A204.1 (cell line): ENCODE measurements at regions not wholly inside any gene's neighbourhood (a gene's known extent, or its start where the extent isn't known, plus 50 kb on each side); places are given as distances from the start of the nearest gene placed in this dataset.
"Not testable (repeated sequence)": the region's sequence is repeated elsewhere in the genome, so short reads cannot be mapped to it uniquely, and the experiment has no call there.

Experiments
- FAIRE-seq: peaks from 2 replicates; lab custom pipeline; 2012; peaks lifted over from hg19 to GRCh38; lab: Jason Lieb, UNC

DNA sequence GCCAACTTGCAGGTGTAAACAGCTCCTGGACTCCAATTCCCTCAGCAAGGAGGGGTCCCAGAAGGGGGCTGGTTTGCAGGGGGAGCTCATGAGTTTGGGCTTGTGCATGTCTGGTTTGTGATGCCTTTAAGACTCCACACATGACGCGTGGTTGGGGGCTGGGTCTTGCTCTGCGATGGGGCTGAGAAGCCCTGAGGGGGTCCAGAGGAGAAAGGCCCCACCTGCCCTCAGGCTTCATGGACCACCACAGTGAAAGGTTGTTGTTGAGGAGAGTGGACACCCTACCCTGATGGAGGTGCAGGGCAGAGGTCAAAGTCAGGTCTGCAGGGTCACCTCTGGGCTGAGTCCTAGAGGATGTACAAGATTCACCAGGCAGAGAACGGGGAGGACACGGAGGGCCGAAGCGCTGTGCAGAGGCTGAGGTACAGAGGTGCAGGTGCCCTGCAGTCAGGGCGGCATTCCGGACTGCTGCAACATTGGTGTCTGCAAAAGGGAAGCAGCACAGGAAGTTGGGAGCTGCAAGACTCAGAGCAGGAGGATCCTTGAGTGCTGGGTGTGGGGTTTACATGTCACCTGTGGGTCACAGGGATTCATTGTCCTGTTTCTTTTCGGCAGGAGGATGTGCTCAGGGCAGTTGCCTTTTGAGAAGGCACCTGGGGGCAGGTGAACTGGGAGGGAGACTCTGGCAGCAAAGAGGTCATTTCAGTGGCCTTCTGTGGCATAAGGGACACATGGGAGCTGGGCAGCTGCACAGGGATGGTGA lies 399.4 kb downstream of the PTPRU start:
- FAIRE-seq, result no peak

DNA sequence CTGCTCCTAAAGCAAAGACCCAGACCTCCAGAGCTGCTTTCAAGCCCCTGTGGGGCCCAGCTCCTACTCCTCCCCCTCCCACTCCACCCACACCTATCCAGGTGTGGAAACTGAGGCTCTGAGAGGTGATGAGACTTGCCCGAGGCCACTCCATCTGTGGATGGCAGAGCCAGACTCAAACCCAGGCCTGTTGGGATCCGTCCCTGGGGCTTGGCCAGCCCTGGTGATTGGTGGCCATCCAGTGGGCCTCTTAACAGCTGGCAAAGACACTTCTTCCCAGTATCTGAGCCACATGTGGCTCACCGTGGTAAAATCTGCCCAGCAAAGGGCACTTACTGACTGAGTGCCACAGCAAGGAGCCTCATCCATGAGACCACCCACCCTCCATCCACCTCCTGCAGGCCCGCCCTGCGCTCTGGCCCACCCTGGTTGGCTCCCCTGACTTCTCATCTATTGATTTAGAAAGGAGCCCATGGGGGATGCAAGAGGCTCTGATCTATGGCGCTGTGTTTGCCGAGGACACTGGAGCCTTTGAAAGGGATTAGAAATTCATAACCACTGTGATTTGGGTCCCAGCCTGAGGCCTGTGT lies 398.5 kb downstream of the PTPRU start:
- FAIRE-seq, result no peak

DNA sequence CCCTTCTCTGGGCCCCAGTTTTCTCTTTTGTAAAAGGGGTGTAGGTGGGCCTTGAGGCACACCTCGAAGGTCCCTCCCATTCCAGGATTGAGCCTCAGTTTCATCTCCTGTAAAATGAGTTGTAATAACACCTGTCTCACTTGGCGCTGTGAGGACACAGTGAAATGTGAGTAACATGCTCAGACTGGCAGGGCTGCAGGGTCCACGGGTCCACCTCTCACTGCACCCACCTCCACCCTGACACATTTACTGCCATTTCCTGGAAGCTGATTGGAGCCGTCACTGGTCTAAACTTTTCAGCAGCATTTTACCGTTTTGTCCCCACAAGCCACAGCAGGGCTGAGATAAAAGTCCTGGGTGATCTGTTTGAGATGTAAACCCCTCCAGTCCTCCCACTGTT lies 398.0 kb downstream of the PTPRU start:
- no peak for FAIRE-seq

DNA sequence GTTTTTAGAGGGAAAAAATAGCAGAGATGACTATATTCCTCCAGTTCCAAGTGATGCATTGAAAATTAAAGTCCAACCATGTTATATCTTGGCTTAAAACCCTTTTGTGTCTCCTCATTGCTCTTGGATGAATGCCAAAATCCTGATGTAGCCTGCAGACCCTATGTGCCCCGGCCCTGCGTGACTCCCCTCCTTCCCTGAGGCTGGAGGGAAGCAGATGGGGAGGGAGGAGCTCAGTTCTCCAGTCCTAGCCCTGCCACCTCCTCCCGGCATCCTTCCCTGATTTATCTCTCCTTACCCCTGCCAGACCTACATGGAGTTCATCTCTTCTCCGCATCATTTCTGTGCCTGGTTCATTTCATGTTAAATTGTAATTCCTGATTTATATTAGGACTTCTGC lies 397.4 kb downstream of the PTPRU start:
- FAIRE-seq, result no peak

DNA sequence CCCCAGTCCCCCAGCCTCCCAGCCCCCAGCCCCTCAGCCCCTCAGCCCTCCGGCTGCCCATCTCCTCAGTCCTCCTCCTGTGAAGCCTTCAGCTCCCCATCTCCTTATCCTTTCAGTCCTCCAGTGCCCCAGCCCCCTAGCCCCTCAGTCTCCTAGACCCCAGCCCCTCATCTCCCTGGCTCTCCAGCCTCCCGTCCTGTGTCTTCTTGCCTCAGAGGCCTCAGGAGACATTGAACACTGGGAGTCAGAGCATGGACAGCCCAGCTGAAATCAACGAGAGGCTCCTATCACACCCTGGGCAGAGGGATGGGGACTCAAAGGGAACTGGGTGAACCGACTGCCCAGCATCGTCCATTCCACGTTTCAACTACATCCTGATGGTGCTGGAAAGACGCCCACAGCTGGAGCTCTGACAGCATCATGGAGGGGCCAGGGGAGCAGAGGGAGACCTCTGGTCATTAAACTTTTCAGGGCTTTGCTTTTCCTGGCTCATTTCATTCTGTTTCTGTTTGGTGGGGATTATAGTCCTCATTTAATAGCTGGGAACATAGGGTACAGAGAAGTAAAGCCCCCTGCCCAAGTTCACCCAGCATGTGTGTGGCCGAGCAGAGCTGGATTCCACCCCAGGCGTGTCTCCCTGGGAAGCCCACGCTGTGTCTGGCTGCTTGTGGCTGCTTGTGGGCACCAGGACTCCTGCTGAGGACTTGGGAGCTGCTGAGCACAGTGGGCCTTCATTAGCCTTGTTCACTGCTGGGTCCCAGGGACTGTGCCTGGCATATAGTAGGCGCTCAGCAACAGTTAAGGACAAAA lies 396.7 kb downstream of the PTPRU start:
- FAIRE-seq, result no peak

DNA sequence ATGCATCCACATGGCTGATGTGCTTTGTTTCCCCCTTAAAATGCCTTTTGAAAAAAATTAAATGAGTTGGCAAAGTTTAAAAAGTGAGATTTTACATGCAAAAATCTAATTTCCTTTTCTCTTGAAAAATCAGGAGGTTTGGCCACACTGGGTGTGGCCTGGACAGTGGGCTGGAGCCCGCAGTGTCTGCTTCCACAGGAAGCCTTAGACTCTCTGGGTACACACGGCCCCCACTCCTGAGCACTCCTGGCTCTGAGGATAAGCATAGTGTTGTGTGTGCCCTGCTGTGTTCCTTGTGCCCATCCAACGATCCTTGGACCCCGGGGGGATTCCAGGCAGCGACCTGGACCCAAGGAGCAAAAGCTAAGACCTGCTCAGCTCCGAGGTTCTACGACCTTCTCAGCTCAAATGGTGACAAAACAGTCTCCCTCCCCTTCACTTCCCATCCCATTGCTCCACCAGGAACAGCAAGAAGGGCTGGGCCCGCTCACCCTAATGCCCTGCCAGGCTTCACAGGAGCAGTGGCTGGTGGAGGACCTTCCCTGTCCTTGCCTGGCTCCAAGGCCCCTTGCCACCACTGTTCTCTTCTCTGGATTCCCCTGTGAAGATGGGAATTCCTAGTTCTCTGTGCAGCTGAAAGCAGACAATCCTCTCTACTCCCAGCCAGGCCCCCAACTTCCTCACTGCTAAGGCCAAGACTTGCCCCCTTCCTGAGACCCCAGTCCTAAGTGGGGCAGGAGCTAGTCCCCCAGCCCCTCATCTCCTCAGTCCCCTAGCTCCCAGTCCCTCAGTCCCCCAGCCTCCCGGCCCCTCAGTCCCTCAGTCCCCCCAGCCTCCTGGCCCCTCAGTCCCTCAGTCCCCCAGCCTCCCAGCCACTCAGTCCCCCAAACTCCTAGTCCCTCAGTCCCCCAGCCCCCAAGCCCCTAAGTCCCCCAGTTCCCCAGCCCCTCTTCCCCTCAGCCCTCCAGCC lies 395.8 kb downstream of the PTPRU start:
- FAIRE-seq, result no peak

DNA sequence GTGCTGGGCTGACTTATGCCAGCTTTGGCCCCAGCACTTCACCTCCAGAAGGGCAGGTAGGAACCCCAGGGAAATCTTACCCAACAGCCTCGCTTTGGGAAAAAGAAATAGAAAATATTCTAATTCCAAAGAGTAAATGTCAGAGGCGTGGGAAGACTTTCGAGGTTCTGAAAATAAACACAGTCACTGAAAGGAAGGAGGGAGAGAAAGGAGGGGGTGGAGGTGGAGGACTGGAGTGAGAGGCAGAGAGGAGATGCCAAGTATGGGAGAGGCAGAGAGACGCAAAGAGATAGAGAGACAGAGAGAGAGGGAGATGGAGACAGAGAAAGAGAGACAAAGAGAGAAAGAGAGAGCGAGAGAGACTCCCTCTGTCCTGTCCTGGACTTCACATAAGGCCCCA lies 395.0 kb downstream of the PTPRU start:
- FAIRE-seq, result no peak

DNA sequence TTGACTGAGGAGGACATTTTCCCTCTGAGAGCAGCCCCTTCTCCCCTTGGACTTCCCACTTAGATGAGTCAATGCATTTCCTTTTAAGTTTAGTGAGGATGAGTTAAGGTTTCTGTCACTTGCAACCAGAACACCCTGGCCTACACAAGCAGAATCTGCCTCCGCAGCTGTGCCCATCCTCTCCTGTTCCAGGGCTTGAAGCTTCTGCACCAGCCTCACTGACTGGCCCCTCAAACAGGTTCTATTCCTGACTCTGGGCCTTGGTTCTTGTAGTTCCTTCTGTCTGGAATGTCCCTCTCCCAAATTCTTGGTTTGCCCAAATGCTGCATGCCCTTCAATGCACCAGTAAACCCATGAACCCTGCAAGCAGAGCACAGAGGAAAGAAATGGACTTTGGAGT lies 394.4 kb downstream of the PTPRU start:
- no peak for FAIRE-seq

DNA sequence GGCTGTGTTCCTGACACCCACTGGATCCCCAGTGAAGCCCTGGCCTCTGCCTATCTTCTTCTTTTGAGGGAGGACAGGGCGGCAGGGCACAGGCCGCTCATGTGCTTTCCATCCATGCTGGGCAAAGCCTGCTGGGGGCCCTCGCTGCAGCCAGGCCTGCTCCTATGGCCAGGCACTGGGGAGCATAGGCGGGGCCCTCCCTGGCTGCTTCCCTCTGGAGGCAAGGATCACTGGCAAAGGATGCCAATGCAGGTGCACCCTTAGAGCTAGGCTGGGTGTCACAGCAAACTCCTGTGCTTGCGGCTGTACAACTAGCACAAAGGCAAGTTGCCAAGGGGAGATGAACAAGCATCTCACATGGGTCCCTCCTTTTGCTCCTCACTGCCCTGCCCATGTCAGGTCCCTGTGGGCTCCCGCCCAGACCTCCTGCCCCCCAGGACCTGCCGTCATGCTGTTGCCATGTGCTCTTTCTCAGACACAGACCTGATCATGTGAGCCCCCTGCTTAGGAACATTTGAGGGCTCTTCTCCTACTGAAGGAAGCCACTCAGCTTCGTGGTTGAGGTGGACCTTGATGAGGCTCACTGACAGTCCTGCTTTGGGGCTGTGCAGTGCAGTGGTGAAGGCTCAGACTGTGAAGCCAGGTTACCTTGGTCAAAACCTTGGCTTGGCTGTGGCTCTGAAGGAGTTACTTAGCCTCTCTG lies 393.6 kb downstream of the PTPRU start:
- no peak for FAIRE-seq

DNA sequence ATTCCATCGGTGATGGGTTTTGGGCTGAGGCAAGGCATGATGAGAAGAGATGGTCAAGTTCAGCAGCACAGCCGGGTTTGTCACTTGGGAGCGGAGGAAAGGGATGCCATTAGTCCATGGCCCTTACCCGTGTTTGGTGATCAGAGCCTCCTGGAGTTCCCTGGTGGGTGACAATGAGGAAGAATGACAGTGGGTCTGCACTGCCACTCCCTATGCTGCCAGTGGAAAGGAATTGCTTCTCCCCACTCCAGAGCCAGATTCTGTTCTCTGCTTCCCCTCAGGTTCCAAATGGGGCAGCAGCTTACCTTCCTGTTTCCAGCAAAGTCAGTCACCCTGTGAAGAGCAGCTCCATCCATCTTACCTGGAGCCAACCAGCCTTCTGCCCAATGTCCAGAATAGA lies 393.1 kb downstream of the PTPRU start:
- no peak for FAIRE-seq

DNA sequence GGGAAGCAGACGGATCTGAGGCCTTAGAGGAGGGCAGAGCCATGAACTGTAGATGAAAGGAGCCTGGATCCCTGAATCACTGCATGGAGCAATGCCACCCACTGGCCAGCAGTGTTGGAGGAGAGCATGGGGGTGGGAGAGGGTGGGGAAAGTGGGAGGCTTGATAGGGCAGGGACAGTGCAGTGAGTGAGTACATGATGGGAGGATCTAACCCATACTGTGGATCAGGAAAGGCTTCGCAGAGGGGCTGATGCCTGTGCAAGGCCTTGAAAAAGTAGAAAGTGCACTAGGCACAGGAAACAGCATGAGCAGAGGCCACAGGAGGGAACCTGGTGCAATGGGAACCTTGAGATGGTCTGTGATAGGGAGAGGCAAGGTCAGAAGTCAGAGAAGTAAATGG lies 391.9 kb downstream of the PTPRU start:
- no peak for FAIRE-seq

DNA sequence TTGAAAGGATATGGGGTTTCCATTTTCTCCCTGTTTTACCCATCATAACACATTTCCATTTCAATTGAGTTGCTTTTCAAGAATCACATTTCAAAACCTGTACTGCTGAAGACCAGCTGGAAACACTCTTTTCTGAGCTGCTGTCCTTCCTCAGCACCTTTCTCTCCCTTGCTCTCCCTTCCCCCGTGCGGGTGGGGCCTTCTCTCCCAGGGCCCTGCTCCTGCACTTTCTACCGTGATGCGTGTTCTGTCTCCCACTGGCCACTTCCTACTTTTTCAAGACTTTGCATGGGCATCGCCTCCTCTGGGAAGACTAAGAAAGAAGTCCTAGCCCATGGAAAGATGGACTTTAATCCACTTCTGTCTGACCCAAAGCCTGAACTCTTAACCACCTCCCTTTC lies 390.4 kb downstream of the PTPRU start:
- FAIRE-seq, result no peak

DNA sequence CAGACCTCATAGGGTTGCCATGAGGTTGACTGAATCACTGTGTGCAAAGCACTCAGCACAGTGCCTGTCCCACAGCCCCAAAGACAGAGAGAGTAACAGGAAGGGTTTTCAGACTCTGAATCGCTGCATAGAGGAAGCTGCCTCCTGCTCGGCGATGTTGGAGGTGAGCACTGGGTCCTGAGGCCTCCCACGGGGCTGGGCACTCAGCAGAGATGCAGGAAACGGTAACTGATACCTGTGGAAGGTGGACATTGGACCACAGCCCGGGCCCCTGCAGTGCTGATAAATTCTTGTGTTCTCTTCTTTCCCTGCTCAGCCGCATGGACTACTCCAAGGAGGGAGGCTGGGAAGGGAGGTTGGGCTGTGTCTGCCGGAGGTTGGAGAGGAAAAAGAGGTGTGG lies 389.7 kb downstream of the PTPRU start:
- FAIRE-seq, result no peak

DNA sequence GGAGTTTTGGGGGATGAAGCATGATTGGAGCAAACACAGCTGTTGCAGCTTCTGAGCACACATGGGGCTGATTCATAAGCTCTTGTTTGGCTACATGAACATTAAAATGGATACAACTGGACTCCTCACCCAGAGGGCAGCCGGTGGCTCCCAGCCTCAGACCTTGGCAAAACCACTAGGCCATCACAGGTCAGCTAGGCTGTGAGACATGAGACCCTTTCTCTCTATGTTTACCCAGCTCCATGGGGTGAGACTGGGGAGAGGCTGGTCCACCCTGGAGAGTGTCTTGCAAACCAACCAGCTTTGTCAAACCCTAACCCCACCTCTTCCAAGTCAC lies 388.7 kb downstream of the PTPRU start:
- FAIRE-seq, result no peak

DNA sequence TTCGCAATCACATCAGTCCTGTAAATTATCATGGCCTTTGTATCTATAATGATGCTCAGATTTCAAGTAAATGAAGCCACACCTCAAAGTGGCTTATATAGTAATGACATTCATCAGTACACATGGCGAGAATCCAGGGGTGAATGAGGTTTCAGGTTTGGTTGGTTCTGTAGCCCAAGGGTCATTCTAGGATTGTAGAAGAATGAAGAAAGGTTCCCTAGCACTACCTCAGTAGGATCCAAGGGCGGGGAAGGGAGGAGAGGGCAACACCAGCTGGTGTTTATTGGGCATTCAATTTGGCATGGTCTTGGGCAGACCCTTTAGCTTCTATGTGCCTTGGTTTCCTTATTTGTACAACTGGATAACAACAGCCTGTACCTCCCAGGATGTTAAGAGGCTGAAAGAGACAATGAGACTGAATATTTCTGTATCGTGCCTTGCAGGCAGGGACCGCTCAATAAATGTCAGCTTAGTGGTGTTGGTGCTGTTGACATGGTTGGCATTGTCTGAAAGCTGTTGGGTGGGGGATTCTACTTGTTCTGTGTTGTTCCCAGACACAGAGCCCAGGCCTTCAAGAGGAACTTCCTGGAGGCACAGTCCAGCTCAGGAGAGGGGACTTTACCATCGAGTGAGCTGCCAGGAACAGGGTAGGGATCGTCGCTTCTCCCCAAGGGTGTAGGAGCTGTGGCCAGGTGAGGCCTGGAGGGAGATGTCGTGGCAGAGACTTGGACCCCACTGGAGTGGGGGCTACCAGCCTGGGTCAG lies 388.2 kb downstream of the PTPRU start:
- FAIRE-seq, result no peak

DNA sequence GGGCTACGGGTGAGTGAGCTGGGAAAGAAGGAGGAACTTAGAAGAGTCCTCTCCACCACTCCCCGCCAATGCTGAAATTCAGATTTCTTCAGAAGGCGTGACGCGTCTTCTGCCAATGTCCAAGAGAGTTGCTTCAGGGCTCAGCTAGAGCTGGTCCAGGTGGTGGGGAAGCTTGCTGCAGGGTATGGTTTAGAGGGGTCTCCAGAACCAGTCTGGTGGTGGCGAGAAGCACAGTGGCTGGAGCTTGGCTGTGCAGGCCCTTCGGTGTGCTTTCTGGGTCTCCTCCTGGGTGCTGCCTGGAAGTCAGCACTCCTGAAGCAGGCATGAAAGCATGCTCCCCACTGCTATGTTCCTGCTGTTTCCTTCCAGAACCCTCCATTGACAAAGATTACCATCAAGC lies 387.2 kb downstream of the PTPRU start:
- no peak for FAIRE-seq

DNA sequence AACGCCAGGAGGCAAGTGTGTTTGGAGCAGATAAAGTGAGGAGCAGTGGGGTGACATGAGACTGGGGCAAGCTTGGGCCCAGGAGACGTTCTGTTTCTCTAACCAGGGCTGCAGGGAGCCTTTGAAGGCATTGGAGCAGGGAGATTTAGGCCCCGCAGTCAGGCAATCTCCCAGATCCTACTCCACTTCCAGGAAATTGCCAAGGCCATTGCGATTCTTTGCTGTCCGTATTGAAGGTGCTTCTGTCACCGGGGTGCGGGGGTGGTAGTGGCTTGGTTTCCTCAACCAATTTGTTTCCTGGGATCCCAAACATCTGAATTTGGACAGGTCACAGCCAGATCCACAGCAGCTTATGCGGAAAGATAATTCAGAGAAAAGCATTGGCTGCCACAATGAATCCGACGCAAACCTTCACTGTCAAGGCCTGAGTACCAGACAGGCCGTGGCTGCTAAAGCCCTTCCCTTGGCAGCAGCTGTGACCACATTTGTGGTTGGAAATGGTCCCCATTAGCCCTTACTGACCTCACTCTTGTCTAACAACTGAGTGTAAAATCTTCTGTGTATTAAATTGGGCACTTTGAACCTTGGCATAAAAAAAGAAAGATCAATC lies 385.6 kb downstream of the PTPRU start:
- FAIRE-seq, result no peak

DNA sequence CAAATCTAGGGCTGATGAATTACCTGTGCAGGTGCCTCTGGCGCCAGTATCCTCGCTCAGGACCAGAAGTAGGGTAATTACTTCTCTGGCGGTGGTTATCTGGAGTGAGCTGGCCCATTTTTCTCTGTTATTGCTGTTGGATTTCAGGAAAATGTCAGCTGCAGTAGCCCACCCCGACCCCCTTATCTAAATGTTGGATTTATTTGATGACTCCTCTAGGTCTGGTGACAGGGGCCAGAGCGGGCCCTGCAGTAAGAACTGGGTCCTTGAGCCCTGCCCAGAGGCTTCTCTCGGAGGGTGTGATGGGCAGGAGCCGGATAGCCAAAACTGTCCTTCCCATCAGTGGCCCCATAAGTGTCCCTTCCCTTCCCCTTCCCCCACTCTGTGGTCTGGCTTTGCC lies 384.3 kb downstream of the PTPRU start:
- FAIRE-seq, result no peak

DNA sequence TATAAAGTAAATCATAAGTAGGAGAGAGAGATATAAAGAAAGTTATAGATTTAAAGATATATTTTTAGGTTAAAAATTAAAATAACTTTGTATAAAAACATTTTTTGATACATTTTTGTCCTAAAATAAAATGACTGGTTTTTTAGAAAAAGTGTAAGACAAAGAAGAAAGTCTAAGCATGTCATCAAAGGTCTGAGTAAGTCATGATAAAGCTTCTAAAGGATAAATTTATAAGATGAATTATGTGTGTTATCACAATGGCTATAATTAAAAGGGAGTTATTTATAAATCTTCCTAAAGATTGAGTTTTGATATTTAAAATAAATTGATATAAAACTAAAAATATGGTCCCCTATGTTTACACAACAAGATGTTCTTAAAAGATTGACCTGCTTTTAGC lies 370.9 kb downstream of the PTPRU start:
- no peak for FAIRE-seq

DNA sequence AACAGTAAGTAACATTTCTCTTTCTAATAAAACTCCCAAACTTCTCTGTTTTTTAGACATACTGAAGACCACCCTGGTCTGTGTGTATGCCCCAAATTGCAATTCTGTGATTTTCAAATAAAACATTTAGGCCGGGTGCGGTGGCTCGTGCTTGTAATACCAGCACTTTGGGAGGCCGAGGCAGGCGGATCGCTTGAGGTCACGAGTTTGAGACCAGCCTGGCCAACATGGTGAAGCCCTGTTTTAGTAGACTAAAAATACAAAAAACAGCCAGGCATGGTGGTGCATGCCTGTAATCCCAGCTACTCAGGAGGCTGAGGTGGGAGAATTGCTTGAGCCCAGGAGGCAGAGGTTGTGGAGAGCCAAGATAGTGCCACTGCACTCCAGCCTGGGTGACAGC lies 368.5 kb downstream of the PTPRU start:
- FAIRE-seq, result not testable (repeated sequence)

DNA sequence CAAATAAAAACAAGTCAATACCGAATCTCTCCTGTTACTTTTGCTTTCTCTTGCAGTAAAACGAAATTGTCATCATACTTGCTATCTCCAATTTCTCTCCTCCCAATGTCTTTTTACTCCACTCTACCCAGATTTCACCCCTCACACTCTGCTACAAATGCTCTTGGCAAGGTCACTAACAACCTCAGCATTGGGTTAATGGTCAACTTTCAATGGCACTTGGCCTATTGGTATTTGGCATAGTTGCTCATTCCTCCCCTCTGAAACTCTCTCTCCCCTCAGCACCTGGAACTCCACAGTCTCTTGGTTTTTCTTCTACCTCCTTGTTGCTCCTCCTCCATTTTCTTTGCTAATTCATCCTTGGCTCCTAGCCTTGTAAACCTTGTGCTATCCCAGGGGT lies 367.3 kb downstream of the PTPRU start:
- no peak for FAIRE-seq
